ENCODE measurements at regions not wholly inside any gene's neighbourhood (a gene's known extent, or its start where the extent isn't known, plus 50 kb on each side); places are given as distances from the start of the nearest gene placed in this dataset.

- Histone ChIP-seq H3K27me3 (replicated peaks in 1 of 7) (no peaks in the 10 kb centered on the region), H3K27ac (no peak overlapping the region), H3K4me1 (no peaks in the 10 kb centered on the region), H3K36me3 (no peaks in the 10 kb centered on the region), H3K9me3 (peaks cover 0 to 24% (median 8%) of the 10 kb centered on the region in 8 donors), H3K4me3 (no peak overlapping the region)
- intact Hi-C loops (cut with DNase I; ENCODE audit: low total_unique reads) = no loop called here
- 42 to 71% (median 52%) methylated on average over 2 of the region's 2 CpGs for WGBS, 5 donors
- DNase-seq = no peak
- no peak for TF ChIP-seq POLR2AphosphoS5 (IDR thresholded peaks at IDR 0.05)
- no peak for TF ChIP-seq CTCF (IDR thresholded peaks at IDR 0.05 in 8 of 11, conservative IDR thresholded peaks at IDR 0.05 in 3 of 11)
Measured at GRCh38 chr14:57029620-57030253, 219.5 kb upstream of the OTX2 start.

GRCh38 chr14:57025456-57025855 lies 215.2 kb upstream of the OTX2 start:
- no peak overlapping the region for H3K4me3 ChIP-seq
- H3K9me3 ChIP-seq = peaks cover 0 to 11% (median 6%) of the 10 kb centered on the region in 8 donors
- no peaks in the 10 kb centered on the region for H3K27me3 ChIP-seq (replicated peaks in 1 of 7)
- no peak for DNase-seq
- TF ChIP-seq POLR2A (IDR thresholded peaks at IDR 0.05) (no peak), POLR2AphosphoS5 (IDR thresholded peaks at IDR 0.05) (no peak), CTCF (IDR thresholded peaks at IDR 0.05 in 8 of 11, conservative IDR thresholded peaks at IDR 0.05 in 3 of 11) (no peak)
- H3K4me1 ChIP-seq = no peaks in the 10 kb centered on the region
- no peaks in the 10 kb centered on the region for H3K36me3 ChIP-seq
- no peak overlapping the region for H3K27ac ChIP-seq
- intact Hi-C loops (cut with DNase I; ENCODE audit: low total_unique reads) = no loop called here

GRCh38 chr14:57022608-57023007 lies 212.3 kb upstream of the OTX2 start:
- Histone ChIP-seq H3K27ac (no peak overlapping the region), H3K36me3 (no peaks in the 10 kb centered on the region), H3K4me1 (no peaks in the 10 kb centered on the region), H3K4me3 (no peak overlapping the region), H3K9me3 (peaks cover 0 to 5% (median 0%) of the 10 kb centered on the region in 8 donors), H3K27me3 (replicated peaks in 1 of 7) (no peaks in the 10 kb centered on the region)
- TF ChIP-seq POLR2AphosphoS5 (IDR thresholded peaks at IDR 0.05) (no peak), CTCF (IDR thresholded peaks at IDR 0.05 in 8 of 11, conservative IDR thresholded peaks at IDR 0.05 in 3 of 11) (no peak), POLR2A (IDR thresholded peaks at IDR 0.05) (no peak)
- intact Hi-C loops (cut with DNase I; ENCODE audit: low total_unique reads) = no loop called here
- 81 to 91% (median 89%) methylated on average over 6 of the region's 6 CpGs for WGBS, 5 donors
- DNase-seq = no peak

- Histone ChIP-seq H3K27ac (no peak overlapping the region), H3K4me1 (no peaks in the 10 kb centered on the region), H3K36me3 (no peaks in the 10 kb centered on the region), H3K27me3 (replicated peaks in 1 of 7) (no peaks in the 10 kb centered on the region), H3K4me3 (no peak overlapping the region), H3K9me3 (peaks cover 0 to 23% (median 16%) of the 10 kb centered on the region in 8 donors)
- no peak for DNase-seq
- WGBS, 5 donors = 35 to 79% (median 58%) methylated on average over 1 of the region's 1 CpG
- intact Hi-C loops (cut with DNase I; ENCODE audit: low total_unique reads) = no loop called here
- TF ChIP-seq CTCF (IDR thresholded peaks at IDR 0.05 in 8 of 11, conservative IDR thresholded peaks at IDR 0.05 in 3 of 11) (no peak), POLR2A (IDR thresholded peaks at IDR 0.05) (no peak), POLR2AphosphoS5 (IDR thresholded peaks at IDR 0.05) (no peak)
Measured at GRCh38 chr14:57018065-57018464, 207.8 kb upstream of the OTX2 start.

Measured in spleen (tissue), 11 donors.